PC-9 (cell line): ENCODE measurements at regions not wholly inside any gene's neighbourhood (a gene's known extent, or its start where the extent isn't known, plus 50 kb on each side); places are given as distances from the start of the nearest gene placed in this dataset.

Source experiments
- BruUV-seq: library from RNA; stranded (reverse); fragments of 400-500 nt; replicated peaks from 2 replicates; lab custom pipeline; 2021; lab: Mats Ljungman, UMichigan
- CTCF ChIA-PET: fragments of 300-600 bp; sonication (Branson Sonifier 250); formaldehyde crosslinking; loops from one replicate; lab custom pipeline; 2022; ENCODE audit warnings: antibody characterized with exemption; lab: Charles Lee
- POLR2A ChIA-PET: fragments of 300-600 bp; sonication (Branson Sonifier 250); formaldehyde crosslinking; loops from one replicate; lab custom pipeline; 2022; ENCODE audit warnings: antibody characterized with exemption; ENCODE audit not compliant: unreplicated experiment; lab: Charles Lee
- DNase-seq, 2 experiments: peaks; one replicate each; pipeline versions ENCODE4 v3.0.0 to v3.0.0-alpha.2; 2015 to 2022; ENCODE audit warnings: mixed read lengths in 1 of 2
- H2AFZ ChIP-seq: fragments of 200-600 bp; sonication (generic); 2 replicates; pipeline ENCODE4 v1.8.1; 2017; ENCODE audit warnings: antibody characterized with exemption
- H3F3A ChIP-seq: fragments of 200-600 bp; sonication (generic); 2 replicates; pipeline ENCODE4 v1.8.1; 2017; ENCODE audit warnings: antibody characterized with exemption, mild to moderate bottlenecking, low read depth; ENCODE audit not compliant: insufficient read depth
- H3K27ac ChIP-seq: fragments of 200-600 bp; sonication (generic); 2 replicates; pipeline ENCODE4 v1.6.1; 2016; ENCODE audit warnings: mixed run types
- H3K27me3 ChIP-seq: fragments of 200-600 bp; sonication (generic); 2 replicates; pipeline ENCODE4 v1.6.1; 2016; ENCODE audit warnings: low read depth, mixed run types; ENCODE audit not compliant: insufficient read depth
- H3K36me3 ChIP-seq: fragments of 200-600 bp; sonication (generic); 2 replicates; pipeline ENCODE4 v1.6.1; 2016; ENCODE audit warnings: low read depth, mixed run types
- H3K4me1 ChIP-seq: fragments of 200-600 bp; sonication (generic); replicated peaks from 2 replicates; pipeline ENCODE4 v1.6.1; 2016; ENCODE audit warnings: mixed run types; ENCODE audit not compliant: insufficient read depth
- H3K4me2 ChIP-seq: fragments of 200-600 bp; sonication (generic); 2 replicates; pipeline ENCODE4 v1.6.1; 2017; ENCODE audit warnings: mixed run types
- H3K4me3 ChIP-seq: fragments of 200-600 bp; sonication (generic); 2 replicates; pipeline ENCODE4 v1.6.1; 2016; ENCODE audit warnings: mixed run types
- H3K79me2 ChIP-seq: fragments of 200-600 bp; sonication (generic); 2 replicates; pipeline ENCODE4 v1.6.1; 2017; ENCODE audit warnings: low read depth, mixed run types
- H3K9me2 ChIP-seq: fragments of 200-600 bp; sonication (generic); 2 replicates; pipeline ENCODE4 v1.8.1; 2017; ENCODE audit warnings: mild to moderate bottlenecking; ENCODE audit not compliant: insufficient read depth
- H3K9me3 ChIP-seq: fragments of 200-600 bp; sonication (generic); 2 replicates; pipeline ENCODE4 v1.8.1; 2016; ENCODE audit warnings: low read depth; ENCODE audit not compliant: insufficient read depth
- H4K20me1 ChIP-seq: fragments of 200-600 bp; sonication (generic); 2 replicates; pipeline ENCODE4 v1.8.1; 2017; ENCODE audit not compliant: insufficient read depth
- CTCF ChIP-seq: fragments of 200-600 bp; sonication (generic); conservative IDR thresholded peaks from 2 replicates; pipeline ENCODE4 v1.6.1; 2017; ENCODE audit warnings: mixed run types, antibody characterized with exemption, mild to moderate bottlenecking, moderate library complexity
- EZH2 ChIP-seq: fragments of 200-600 bp; sonication (generic); IDR thresholded peaks from 2 replicates; pipeline ENCODE4 v1.8.0; 2017; ENCODE audit warnings: antibody characterized with exemption, low read depth
- intact Hi-C: fragments of 100-400 bp; cut with micrococcal nuclease; formaldehyde crosslinking; loops from one replicate; pipeline ENCODE4 v1.10.0; 2022; ENCODE audit not compliant: unreplicated experiment

DNA sequence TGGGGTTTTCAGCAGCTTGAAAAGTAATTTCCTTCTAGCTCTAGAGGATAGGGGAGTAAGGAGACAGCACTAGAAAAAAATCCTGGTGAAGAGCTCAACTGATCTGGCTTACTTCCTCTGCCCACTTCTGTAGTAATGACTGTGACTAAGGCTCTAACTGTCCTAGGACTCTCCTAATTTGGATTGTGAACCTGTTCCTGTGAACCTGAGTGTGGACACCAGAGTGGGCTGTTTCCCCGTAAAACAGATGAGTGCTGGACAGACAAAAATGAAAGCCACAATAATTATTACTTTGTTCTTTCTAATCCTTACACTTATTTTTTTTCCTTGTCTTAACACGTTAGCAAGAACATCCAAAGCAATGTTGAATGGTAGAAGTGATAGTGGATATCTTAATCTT, 154.1 kb downstream of the AASDHPPT start:
- H3K4me2 ChIP-seq = no peak overlapping the region
- TF ChIP-seq CTCF (peak; percentile 57), EZH2 (no peak)
- no peaks in the 10 kb centered on the region for H3K36me3 ChIP-seq
- H3K27me3 ChIP-seq = no peaks in the 10 kb centered on the region
- no peak overlapping the region for H3K27ac ChIP-seq
- H3K9me2 ChIP-seq = no peaks in the 10 kb centered on the region
- no peaks in the 10 kb centered on the region for H3K79me2 ChIP-seq
- no peaks in the 10 kb centered on the region for H3K4me1 ChIP-seq
- ChIA-PET POLR2A (no interaction called here), CTCF (no interaction called here)
- no TSS peak for BruUV-seq
- no peaks in the 10 kb centered on the region for H3F3A ChIP-seq
- H3K9me3 ChIP-seq = peaks cover 7% of the 10 kb centered on the region; the same call in 1 of the 2 replicates
- intact Hi-C loops = no loop called here
- peak in 1 of 2 experiments; percentile 1 for DNase-seq
- H4K20me1 ChIP-seq = no peaks in the 10 kb centered on the region
- no peak overlapping the region for H2AFZ ChIP-seq
- no peak overlapping the region for H3K4me3 ChIP-seq

DNA sequence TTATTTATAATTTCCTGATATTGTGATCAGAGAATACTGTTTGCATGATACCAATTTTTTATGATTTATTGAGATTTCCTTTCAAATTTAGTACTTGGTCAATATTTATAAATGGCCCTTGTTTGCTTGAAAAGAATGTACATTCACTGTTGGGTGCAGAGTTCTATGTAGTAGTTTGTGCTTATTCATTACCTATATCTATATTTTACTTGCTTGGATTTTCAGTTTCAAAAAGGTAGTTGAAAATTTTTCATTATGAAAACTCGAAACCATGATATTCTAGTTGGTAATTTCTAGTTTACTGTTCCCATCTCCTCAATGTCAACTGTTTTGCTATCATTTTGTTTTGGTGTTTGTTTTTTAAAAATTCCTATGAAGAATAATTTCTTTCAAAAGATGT, 155.7 kb downstream of the AASDHPPT start:
- no peaks in the 10 kb centered on the region for H3K27me3 ChIP-seq
- CTCF ChIA-PET = no interaction called here
- H3K4me3 ChIP-seq = no peak overlapping the region
- H3K79me2 ChIP-seq = no peaks in the 10 kb centered on the region
- H3K9me3 ChIP-seq = peaks cover 7% of the 10 kb centered on the region; the same call in 1 of the 2 replicates
- no peaks in the 10 kb centered on the region for H3K36me3 ChIP-seq
- H3K4me1 ChIP-seq = no peaks in the 10 kb centered on the region
- intact Hi-C loops = no loop called here
- DNase-seq = no peak
- BruUV-seq = no TSS peak
- POLR2A ChIA-PET = no interaction called here
- H3K4me2 ChIP-seq = no peak overlapping the region
- no peaks in the 10 kb centered on the region for H4K20me1 ChIP-seq
- TF ChIP-seq EZH2 (no peak), CTCF (no peak)
- H3K9me2 ChIP-seq = 0 out of 2 replicates have a peak, but pooled peaks cover 3% of the 10 kb centered on the region
- H2AFZ ChIP-seq = no peak overlapping the region
- no peaks in the 10 kb centered on the region for H3F3A ChIP-seq
- no peak overlapping the region for H3K27ac ChIP-seq

DNA sequence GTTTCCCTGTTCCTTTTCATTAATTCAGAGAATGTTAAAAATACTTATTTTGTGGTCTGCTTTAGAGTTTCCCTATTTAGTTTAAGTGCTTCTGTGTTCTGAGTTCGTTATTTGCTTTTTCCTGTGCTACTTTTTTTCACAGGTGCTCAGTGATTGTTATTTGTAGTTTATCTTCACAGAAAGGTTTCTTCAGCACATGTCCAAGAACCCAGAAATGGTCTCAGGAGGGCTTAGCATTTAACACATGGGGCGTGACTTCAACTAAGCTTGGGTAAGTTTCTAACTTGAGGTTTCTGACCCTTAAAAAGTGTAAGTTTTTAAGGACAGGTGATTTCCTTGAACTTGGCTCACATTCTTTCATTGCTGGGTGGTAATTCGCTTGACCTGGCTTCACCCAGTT, 157.3 kb downstream of the AASDHPPT start:
- no peaks in the 10 kb centered on the region for H3K27me3 ChIP-seq
- no peak for DNase-seq
- ChIA-PET POLR2A (no interaction called here), CTCF (no interaction called here)
- H3K4me2 ChIP-seq = no peak overlapping the region
- H3F3A ChIP-seq = no peaks in the 10 kb centered on the region
- no peaks in the 10 kb centered on the region for H4K20me1 ChIP-seq
- H3K9me3 ChIP-seq = peaks cover 7% of the 10 kb centered on the region; the same call in 1 of the 2 replicates
- no peak overlapping the region for H3K4me3 ChIP-seq
- H3K27ac ChIP-seq = no peak overlapping the region
- intact Hi-C loops = no loop called here
- TF ChIP-seq EZH2 (no peak), CTCF (no peak)
- no peaks in the 10 kb centered on the region for H3K4me1 ChIP-seq
- peak overlapping the region; percentile 35; the same call in 1 of the 2 replicates for H2AFZ ChIP-seq
- BruUV-seq = no TSS peak
- H3K9me2 ChIP-seq = 0 out of 2 replicates have a peak, but pooled peaks cover 5% of the 10 kb centered on the region
- H3K36me3 ChIP-seq = no peaks in the 10 kb centered on the region
- H3K79me2 ChIP-seq = no peaks in the 10 kb centered on the region
